ENCODE measurements at regions not wholly inside any gene's neighbourhood (a gene's known extent, or its start where the extent isn't known, plus 50 kb on each side); places are given as distances from the start of the nearest gene placed in this dataset.

- TF ChIP-seq ATF3 (IDR thresholded peaks at IDR 0.05; ENCODE audit: insufficient read depth, low read depth, low read length) (no peak), CBX8 (IDR thresholded peaks at IDR 0.05; ENCODE audit: borderline replicate concordance, low read depth, low read length) (no peak), POU5F1 (IDR thresholded peaks at IDR 0.05; ENCODE audit: low read depth, low read length) (no peak), NRF1 (IDR thresholded peaks at IDR 0.05; ENCODE audit: low read depth, low read length) (no peak), SP4 (IDR thresholded peaks at IDR 0.05; ENCODE audit: low read length) (no peak)
Observed at GRCh38 chr3:56930706-56931105, 129.0 kb upstream of the ARHGEF3 start (continued).
